AG09309 (cell line): ENCODE measurements at regions not wholly inside any gene's neighbourhood (a gene's known extent, or its start where the extent isn't known, plus 50 kb on each side); places are given as distances from the start of the nearest gene placed in this dataset.

ENCODE experiments used
- DNase-seq: peaks from one replicate; pipeline ENCODE4 v3.0.0-alpha.2; 2010; ENCODE audit warnings: low read depth
- H3K4me3 ChIP-seq: 2 replicates; pipeline ENCODE4 v1.5.1; 2011; ENCODE audit warnings: mild to moderate bottlenecking, low read depth, low read length, moderate library complexity; ENCODE audit not compliant: control insufficient read depth
- TF ChIP-seq, protein P1 (sequence below): IDR thresholded peaks from 2 replicates; pipeline ENCODE4 v1.5.1; 2011; ENCODE audit warnings: mild to moderate bottlenecking, low read depth, low read length, inconsistent platforms; ENCODE audit not compliant: insufficient read depth, control insufficient read depth; ENCODE audit errors: missing control alignments

DNA sequence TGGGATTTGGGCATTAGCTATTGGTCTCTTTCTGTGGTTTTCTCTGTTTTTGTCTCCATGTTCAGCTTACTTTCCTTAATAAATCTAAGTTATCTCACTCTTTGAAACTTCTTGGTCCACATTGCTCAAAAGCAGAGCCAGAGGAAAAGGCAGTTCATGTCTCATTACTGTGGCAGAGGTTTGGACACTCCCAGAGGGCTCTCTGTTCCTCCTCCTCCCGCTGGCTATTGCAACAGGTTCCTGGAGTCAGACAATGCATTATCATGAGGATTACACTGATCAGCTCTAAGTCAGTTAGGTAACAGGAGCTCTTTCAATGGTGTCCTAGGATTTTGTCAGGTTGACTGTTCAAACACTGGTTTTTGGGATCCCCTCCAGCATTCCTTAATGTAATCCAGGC lies 298.8 kb downstream of the NDFIP2 start:
- no peak overlapping the region for H3K4me3 ChIP-seq
- TF ChIP-seq, protein P1, sequence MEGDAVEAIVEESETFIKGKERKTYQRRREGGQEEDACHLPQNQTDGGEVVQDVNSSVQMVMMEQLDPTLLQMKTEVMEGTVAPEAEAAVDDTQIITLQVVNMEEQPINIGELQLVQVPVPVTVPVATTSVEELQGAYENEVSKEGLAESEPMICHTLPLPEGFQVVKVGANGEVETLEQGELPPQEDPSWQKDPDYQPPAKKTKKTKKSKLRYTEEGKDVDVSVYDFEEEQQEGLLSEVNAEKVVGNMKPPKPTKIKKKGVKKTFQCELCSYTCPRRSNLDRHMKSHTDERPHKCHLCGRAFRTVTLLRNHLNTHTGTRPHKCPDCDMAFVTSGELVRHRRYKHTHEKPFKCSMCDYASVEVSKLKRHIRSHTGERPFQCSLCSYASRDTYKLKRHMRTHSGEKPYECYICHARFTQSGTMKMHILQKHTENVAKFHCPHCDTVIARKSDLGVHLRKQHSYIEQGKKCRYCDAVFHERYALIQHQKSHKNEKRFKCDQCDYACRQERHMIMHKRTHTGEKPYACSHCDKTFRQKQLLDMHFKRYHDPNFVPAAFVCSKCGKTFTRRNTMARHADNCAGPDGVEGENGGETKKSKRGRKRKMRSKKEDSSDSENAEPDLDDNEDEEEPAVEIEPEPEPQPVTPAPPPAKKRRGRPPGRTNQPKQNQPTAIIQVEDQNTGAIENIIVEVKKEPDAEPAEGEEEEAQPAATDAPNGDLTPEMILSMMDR, result no peak
- DNase-seq, result peak; percentile 44

DNA sequence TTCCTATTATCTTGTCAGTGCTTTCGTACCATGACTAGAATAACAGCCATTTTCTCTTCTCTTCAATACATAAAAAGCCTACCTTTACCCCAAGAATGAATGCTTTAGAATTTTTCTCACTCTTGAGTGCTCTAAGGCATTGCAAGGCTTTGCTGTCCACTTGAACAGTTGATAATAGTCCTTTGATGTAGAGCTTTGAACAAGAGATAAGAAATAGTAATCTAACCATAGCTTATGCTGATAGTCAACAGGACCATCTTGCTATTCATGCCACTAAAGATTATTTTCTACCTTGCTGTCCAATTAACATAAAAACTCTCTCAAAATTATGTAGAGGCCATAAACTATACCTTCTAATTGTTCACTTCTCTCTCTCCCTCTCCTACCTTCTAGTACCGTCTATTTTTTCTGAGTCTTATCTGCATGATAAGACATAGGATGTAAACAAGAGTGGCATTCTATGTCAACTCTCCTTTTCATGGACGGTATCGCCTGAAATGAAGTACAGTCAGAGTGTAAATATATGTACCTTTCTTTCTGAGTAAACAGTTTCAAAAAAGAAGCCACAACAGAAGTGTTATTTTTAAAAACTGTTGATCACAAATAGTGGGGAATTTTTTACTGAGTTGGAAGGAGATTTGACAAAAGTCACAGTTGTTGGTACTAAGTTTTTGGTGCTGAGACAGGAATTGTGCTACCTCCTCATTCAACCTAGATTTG lies 297.9 kb downstream of the NDFIP2 start:
- no peak for DNase-seq
- no peak overlapping the region for H3K4me3 ChIP-seq
- TF ChIP-seq, protein P1, result no peak

DNA sequence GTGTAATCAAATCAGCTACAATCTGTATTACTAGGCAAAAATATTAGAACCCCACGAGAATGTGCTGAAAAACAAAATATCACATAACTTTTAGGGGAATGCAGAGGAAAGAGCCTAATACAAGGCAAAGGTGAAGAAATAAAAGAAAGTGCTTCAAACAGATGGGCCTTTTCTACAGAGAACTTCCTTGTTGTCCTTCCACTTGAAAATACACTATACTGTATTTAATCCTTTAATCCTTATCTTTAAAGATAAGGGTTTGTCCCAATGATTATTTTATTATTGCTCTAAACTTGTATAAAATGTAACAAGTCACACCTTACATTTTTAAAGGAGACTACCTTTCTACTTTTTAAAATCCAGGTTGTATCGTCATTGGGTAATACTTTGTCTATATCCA lies 296.5 kb downstream of the NDFIP2 start:
- no peak for DNase-seq
- TF ChIP-seq, protein P1, result no peak

GRCh38 chr13:79776531-79777295 lies 295.8 kb downstream of the NDFIP2 start:
- DNase-seq, result no peak
- TF ChIP-seq, protein P1, result no peak
- no peak overlapping the region for H3K4me3 ChIP-seq

More for the DNA sequence above, 296.5 kb downstream of the NDFIP2 start:
- H3K4me3 ChIP-seq, result no peak overlapping the region

DNA sequence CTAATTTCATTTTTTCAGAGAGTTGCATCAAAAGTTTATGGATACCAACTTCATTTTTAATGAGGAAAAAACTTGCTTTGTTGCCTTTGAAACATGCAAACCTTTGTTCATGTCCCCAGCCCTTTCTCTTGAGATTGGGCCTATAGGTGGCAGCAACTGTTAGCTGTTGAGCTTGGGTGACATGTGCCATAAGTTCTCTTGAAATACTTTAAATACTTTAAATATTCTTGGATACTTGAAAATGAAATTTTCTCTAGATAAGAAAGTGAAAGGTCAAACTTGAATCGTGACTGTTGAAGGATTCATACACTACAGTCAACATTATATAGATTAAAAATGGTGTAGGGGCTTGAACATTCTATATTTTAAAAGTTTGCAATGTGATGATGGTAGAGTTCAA lies 294.9 kb downstream of the NDFIP2 start:
- no peak overlapping the region for H3K4me3 ChIP-seq
- DNase-seq, result peak; percentile 57
- TF ChIP-seq, protein P1, result peak; percentile 80

GRCh38 chr13:79772811-79773210 lies 291.9 kb downstream of the NDFIP2 start:
- no peak for DNase-seq
- TF ChIP-seq, protein P1, result no peak
- H3K4me3 ChIP-seq, result no peak overlapping the region

GRCh38 chr13:79771493-79771892 lies 290.5 kb downstream of the NDFIP2 start:
- TF ChIP-seq, protein P1, result no peak
- DNase-seq, result no peak

More at GRCh38 chr13:79771493-79771892, 290.5 kb downstream of the NDFIP2 start:
- no peak overlapping the region for H3K4me3 ChIP-seq
